HEK293 (cell line): ENCODE measurements at regions not wholly inside any gene's neighbourhood (a gene's known extent, or its start where the extent isn't known, plus 50 kb on each side); places are given as distances from the start of the nearest gene placed in this dataset.

Source experiments
- CTCF ChIA-PET: fragments of 350-600 bp; formaldehyde crosslinking; extraction: SDS; loops from one replicate; lab custom pipeline; 2021; ENCODE audit warnings: antibody characterized with exemption; lab: Yijun Ruan, JAX
- POLR2A ChIA-PET: fragments of 300-600 bp; formaldehyde crosslinking; extraction: SDS; loops from one replicate; lab custom pipeline; 2020; ENCODE audit warnings: antibody characterized with exemption, inconsistent platforms; lab: Yijun Ruan, JAX
- H3K27ac ChIP-seq: fragments of 200-500 bp; sonication (Bioruptor generic); 2 replicates; pipeline ENCODE4 v1.5.1; 2014; ENCODE audit warnings: low read depth, low read length, control low read depth, inconsistent platforms; ENCODE audit errors: extremely low read depth
- H3K36me3 ChIP-seq, 2 experiments: fragments of 200-500 bp in 1 of 2; sonication (Bioruptor generic) in 1 of 2; 1 replicate in 1 of 2; 2 replicates in 1 of 2; pipeline ENCODE4 v1.5.1; 2014 to 2017; ENCODE audit warnings: inconsistent platforms in 2 of 2, low read length in 2 of 2; ENCODE audit not compliant: control insufficient read depth in 2 of 2, insufficient read depth in 1 of 2
- H3K4me1 ChIP-seq: fragments of 200-500 bp; sonication (Bioruptor generic); 2 replicates; pipeline ENCODE4 v1.5.1; 2014; ENCODE audit warnings: mild to moderate bottlenecking, low read length, inconsistent platforms; ENCODE audit not compliant: control insufficient read depth, insufficient read depth
- H3K4me3 ChIP-seq: 2 replicates; pipeline ENCODE4 v1.5.1; 2011; ENCODE audit warnings: low read depth, mild to moderate bottlenecking, control low read depth, low read length, moderate library complexity
- H3K9me3 ChIP-seq: fragments of 200-500 bp; sonication (Bioruptor generic); 2 replicates; pipeline ENCODE4 v1.5.1; 2014; ENCODE audit warnings: low read depth, low read length, inconsistent platforms; ENCODE audit not compliant: control insufficient read depth, insufficient read depth
- FEZF1 ChIP-seq: fragments of 450-650 bp; formaldehyde crosslinking; IDR thresholded peaks from 2 replicates; pipeline ENCODE4 v1.5.1; 2016; ENCODE audit warnings: missing biosample characterization, missing genetic modification characterization
- GLI2 ChIP-seq: fragments of 450-650 bp; formaldehyde crosslinking; IDR thresholded peaks from 2 replicates; pipeline ENCODE4; 2017; ENCODE audit warnings: missing biosample characterization, missing genetic modification characterization, low read depth, borderline replicate concordance
- MEIS1 ChIP-seq: sonication (generic); formaldehyde crosslinking; IDR thresholded peaks from 2 replicates; pipeline ENCODE4 v1.8.1; 2022; ENCODE audit warnings: missing genetic modification reagents, mild to moderate bottlenecking, borderline replicate concordance
- PRDM1 ChIP-seq: fragments of 450-650 bp; formaldehyde crosslinking; IDR thresholded peaks from 2 replicates; pipeline ENCODE4; 2016; ENCODE audit warnings: missing biosample characterization, missing genetic modification characterization
- SETDB1 ChIP-seq: IDR thresholded peaks from one replicate; pipeline ENCODE4 v1.6.1; 2017; ENCODE audit warnings: mild to moderate bottlenecking, low read length, moderate library complexity, mixed read lengths; ENCODE audit not compliant: insufficient read length
- SP3 ChIP-seq: fragments of 450-650 bp; formaldehyde crosslinking; IDR thresholded peaks from 2 replicates; pipeline ENCODE4 v1.5.1; 2016; ENCODE audit warnings: missing biosample characterization, missing genetic modification characterization
- YY2 ChIP-seq: fragments of 450-650 bp; formaldehyde crosslinking; IDR thresholded peaks from 2 replicates; pipeline ENCODE4 v1.5.1; 2016; ENCODE audit warnings: missing biosample characterization, missing genetic modification characterization
- ZBTB20 ChIP-seq: fragments of 450-650 bp; formaldehyde crosslinking; IDR thresholded peaks from 2 replicates; pipeline ENCODE4 v1.5.1; 2016; ENCODE audit warnings: missing biosample characterization, missing genetic modification characterization
- ZFHX2 ChIP-seq: fragments of 450-650 bp; formaldehyde crosslinking; conservative IDR thresholded peaks from 2 replicates; pipeline ENCODE4 v1.5.1; 2016; ENCODE audit warnings: missing biosample characterization, missing genetic modification characterization
- ZNF121 ChIP-seq: fragments of 450-650 bp; formaldehyde crosslinking; IDR thresholded peaks from 2 replicates; pipeline ENCODE4 v1.5.1; 2016; ENCODE audit warnings: missing biosample characterization, missing genetic modification characterization
- ZNF184 ChIP-seq: fragments of 450-650 bp; IDR thresholded peaks from 2 replicates; pipeline ENCODE4 v1.5.1; 2018; ENCODE audit warnings: missing biosample characterization, mild to moderate bottlenecking, missing genetic modification characterization
- ZNF202 ChIP-seq: fragments of 450-650 bp; formaldehyde crosslinking; IDR thresholded peaks from 2 replicates; pipeline ENCODE4 v1.5.1; 2016; ENCODE audit warnings: missing biosample characterization, missing genetic modification characterization, borderline replicate concordance
- ZNF280D ChIP-seq: fragments of 450-650 bp; formaldehyde crosslinking; IDR thresholded peaks from 2 replicates; pipeline ENCODE4 v1.5.1; 2016; ENCODE audit warnings: missing biosample characterization, missing genetic modification characterization
- ZNF302 ChIP-seq: fragments of 450-650 bp; formaldehyde crosslinking; IDR thresholded peaks from 2 replicates; pipeline ENCODE4 v1.5.1; 2016; ENCODE audit warnings: missing biosample characterization, missing genetic modification characterization, low read depth
- ZNF335 ChIP-seq: fragments of 450-650 bp; formaldehyde crosslinking; conservative IDR thresholded peaks from 2 replicates; pipeline ENCODE4 v1.5.1; 2016; ENCODE audit warnings: missing biosample characterization, missing genetic modification characterization
- ZNF350 ChIP-seq: fragments of 450-650 bp; formaldehyde crosslinking; IDR thresholded peaks from 2 replicates; pipeline ENCODE4 v1.5.0; 2017; ENCODE audit warnings: missing biosample characterization, mild to moderate bottlenecking, missing genetic modification characterization
- ZNF391 ChIP-seq: fragments of 450-650 bp; formaldehyde crosslinking; IDR thresholded peaks from 2 replicates; pipeline ENCODE4 v1.5.1; 2016; ENCODE audit warnings: low read depth, missing biosample characterization, missing genetic modification characterization, borderline replicate concordance
- ZNF558 ChIP-seq: fragments of 450-650 bp; formaldehyde crosslinking; IDR thresholded peaks from 2 replicates; pipeline ENCODE4 v1.5.1; 2016; ENCODE audit warnings: missing biosample characterization, missing genetic modification characterization
- ZNF670 ChIP-seq: fragments of 450-650 bp; formaldehyde crosslinking; IDR thresholded peaks from 2 replicates; pipeline ENCODE4 v1.5.1; 2016; ENCODE audit warnings: missing biosample characterization, missing genetic modification characterization, low read depth
- ZNF701 ChIP-seq: fragments of 450-650 bp; formaldehyde crosslinking; IDR thresholded peaks from 2 replicates; pipeline ENCODE4 v1.5.1; 2016; ENCODE audit warnings: missing biosample characterization, missing genetic modification characterization
- TF ChIP-seq, protein P1 (sequence below): fragments of 450-650 bp; formaldehyde crosslinking; IDR thresholded peaks from 2 replicates; pipeline ENCODE4 v1.5.1; 2016; ENCODE audit warnings: missing biosample characterization, missing genetic modification characterization
- TF ChIP-seq, protein P2 (sequence below): fragments of 450-650 bp; formaldehyde crosslinking; IDR thresholded peaks from 2 replicates; pipeline ENCODE4 v1.5.1; 2017; ENCODE audit warnings: missing biosample characterization, mild to moderate bottlenecking, missing genetic modification characterization, moderate library complexity
- TF ChIP-seq, protein P3 (sequence below): fragments of 450-650 bp; formaldehyde crosslinking; IDR thresholded peaks from 2 replicates; pipeline ENCODE4 v1.5.1; 2016; ENCODE audit warnings: missing biosample characterization, missing genetic modification characterization, low read depth
- TF ChIP-seq, protein P4 (sequence below): fragments of 450-650 bp; formaldehyde crosslinking; IDR thresholded peaks from 2 replicates; pipeline ENCODE4 v1.5.1; 2017; ENCODE audit warnings: missing biosample characterization, missing genetic modification characterization

GRCh38 chr3:4063916-4064574, 239.1 kb upstream of the SETMAR start:
- ChIA-PET POLR2A (no interaction called here), CTCF (interaction anchor here (0.6 kb wide), 1 partner anchor 1058 kb away, joined by 3 read pairs; no protein-coding TSS in a partner anchor)
- Histone ChIP-seq H3K27ac (no peak overlapping the region), H3K9me3 (no peaks in the 10 kb centered on the region), H3K36me3 (no peaks in the 10 kb centered on the region), H3K4me3 (no peak overlapping the region), H3K4me1 (no peaks in the 10 kb centered on the region)
- TF ChIP-seq SETDB1, result no peak
- TF ChIP-seq SP3 (tag by site-specific recombination), result no peak
- no peak for TF ChIP-seq GLI2 (tag by site-specific recombination)
- TF ChIP-seq ZNF701 (tag by site-specific recombination), result no peak
- no peak for TF ChIP-seq MEIS1
- no peak for TF ChIP-seq ZNF670
- TF ChIP-seq YY2 (tag by site-specific recombination), result no peak
- TF ChIP-seq ZNF558 (tag by site-specific recombination), result no peak
- TF ChIP-seq ZBTB20, result no peak
- TF ChIP-seq, protein P1, sequence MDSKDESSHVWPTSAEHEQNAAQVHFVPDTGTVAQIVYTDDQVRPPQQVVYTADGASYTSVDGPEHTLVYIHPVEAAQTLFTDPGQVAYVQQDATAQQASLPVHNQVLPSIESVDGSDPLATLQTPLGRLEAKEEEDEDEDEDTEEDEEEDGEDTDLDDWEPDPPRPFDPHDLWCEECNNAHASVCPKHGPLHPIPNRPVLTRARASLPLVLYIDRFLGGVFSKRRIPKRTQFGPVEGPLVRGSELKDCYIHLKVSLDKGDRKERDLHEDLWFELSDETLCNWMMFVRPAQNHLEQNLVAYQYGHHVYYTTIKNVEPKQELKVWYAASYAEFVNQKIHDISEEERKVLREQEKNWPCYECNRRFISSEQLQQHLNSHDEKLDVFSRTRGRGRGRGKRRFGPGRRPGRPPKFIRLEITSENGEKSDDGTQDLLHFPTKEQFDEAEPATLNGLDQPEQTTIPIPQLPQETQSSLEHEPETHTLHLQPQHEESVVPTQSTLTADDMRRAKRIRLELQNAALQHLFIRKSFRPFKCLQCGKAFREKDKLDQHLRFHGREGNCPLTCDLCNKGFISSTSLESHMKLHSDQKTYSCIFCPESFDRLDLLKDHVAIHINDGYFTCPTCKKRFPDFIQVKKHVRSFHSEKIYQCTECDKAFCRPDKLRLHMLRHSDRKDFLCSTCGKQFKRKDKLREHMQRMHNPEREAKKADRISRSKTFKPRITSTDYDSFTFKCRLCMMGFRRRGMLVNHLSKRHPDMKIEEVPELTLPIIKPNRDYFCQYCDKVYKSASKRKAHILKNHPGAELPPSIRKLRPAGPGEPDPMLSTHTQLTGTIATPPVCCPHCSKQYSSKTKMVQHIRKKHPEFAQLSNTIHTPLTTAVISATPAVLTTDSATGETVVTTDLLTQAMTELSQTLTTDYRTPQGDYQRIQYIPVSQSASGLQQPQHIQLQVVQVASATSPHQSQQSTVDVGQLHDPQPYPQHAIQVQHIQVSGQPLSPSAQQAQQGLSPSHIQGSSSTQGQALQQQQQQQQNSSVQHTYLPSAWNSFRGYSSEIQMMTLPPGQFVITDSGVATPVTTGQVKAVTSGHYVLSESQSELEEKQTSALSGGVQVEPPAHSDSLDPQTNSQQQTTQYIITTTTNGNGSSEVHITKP, result no peak
- TF ChIP-seq, protein P2, sequence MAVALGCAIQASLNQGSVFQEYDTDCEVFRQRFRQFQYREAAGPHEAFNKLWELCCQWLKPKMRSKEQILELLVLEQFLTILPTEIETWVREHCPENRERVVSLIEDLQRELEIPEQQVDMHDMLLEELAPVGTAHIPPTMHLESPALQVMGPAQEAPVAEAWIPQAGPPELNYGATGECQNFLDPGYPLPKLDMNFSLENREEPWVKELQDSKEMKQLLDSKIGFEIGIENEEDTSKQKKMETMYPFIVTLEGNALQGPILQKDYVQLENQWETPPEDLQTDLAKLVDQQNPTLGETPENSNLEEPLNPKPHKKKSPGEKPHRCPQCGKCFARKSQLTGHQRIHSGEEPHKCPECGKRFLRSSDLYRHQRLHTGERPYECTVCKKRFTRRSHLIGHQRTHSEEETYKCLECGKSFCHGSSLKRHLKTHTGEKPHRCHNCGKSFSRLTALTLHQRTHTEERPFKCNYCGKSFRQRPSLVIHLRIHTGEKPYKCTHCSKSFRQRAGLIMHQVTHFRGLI (tag by site-specific recombination), result no peak
- no peak for TF ChIP-seq ZNF202 (tag by site-specific recombination)
- TF ChIP-seq ZNF302 (tag by site-specific recombination), result no peak
- TF ChIP-seq FEZF1 (tag by site-specific recombination), result no peak
- no peak for TF ChIP-seq ZFHX2 (tag by site-specific recombination)

DNA sequence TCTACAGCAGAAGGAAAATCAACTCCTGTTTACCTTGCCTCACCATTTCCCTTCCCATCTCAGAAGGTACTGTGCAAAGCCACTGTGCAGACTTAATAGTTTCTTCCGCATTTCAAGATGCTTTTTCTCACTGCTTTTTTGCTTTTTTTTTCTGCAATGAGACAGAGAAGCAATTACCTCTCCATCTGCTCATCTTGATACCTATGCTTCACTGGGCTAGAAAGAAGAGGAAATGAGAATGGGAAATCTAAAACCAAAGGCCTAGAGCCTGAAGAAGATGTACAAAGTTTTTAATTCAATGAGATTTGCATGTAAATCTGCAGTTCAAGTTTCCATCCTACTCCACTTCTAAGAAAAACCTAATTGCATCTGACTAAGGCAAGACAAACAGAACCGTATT, 238.1 kb upstream of the SETMAR start:
- no peak overlapping the region for H3K4me3 ChIP-seq
- H3K4me1 ChIP-seq, result no peaks in the 10 kb centered on the region
- POLR2A ChIA-PET, result no interaction called here
- H3K36me3 ChIP-seq, result no peaks in the 10 kb centered on the region
- no peaks in the 10 kb centered on the region for H3K9me3 ChIP-seq
- CTCF ChIA-PET, result no interaction called here
- no peak overlapping the region for H3K27ac ChIP-seq
- TF ChIP-seq ZNF335, result no peak
- TF ChIP-seq ZNF280D (tag by site-specific recombination), result no peak
- TF ChIP-seq, protein P3, sequence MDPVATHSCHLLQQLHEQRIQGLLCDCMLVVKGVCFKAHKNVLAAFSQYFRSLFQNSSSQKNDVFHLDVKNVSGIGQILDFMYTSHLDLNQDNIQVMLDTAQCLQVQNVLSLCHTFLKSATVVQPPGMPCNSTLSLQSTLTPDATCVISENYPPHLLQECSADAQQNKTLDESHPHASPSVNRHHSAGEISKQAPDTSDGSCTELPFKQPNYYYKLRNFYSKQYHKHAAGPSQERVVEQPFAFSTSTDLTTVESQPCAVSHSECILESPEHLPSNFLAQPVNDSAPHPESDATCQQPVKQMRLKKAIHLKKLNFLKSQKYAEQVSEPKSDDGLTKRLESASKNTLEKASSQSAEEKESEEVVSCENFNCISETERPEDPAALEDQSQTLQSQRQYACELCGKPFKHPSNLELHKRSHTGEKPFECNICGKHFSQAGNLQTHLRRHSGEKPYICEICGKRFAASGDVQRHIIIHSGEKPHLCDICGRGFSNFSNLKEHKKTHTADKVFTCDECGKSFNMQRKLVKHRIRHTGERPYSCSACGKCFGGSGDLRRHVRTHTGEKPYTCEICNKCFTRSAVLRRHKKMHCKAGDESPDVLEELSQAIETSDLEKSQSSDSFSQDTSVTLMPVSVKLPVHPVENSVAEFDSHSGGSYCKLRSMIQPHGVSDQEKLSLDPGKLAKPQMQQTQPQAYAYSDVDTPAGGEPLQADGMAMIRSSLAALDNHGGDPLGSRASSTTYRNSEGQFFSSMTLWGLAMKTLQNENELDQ, result no peak
- no peak for TF ChIP-seq ZNF391 (tag by site-specific recombination)
- TF ChIP-seq, protein P4, sequence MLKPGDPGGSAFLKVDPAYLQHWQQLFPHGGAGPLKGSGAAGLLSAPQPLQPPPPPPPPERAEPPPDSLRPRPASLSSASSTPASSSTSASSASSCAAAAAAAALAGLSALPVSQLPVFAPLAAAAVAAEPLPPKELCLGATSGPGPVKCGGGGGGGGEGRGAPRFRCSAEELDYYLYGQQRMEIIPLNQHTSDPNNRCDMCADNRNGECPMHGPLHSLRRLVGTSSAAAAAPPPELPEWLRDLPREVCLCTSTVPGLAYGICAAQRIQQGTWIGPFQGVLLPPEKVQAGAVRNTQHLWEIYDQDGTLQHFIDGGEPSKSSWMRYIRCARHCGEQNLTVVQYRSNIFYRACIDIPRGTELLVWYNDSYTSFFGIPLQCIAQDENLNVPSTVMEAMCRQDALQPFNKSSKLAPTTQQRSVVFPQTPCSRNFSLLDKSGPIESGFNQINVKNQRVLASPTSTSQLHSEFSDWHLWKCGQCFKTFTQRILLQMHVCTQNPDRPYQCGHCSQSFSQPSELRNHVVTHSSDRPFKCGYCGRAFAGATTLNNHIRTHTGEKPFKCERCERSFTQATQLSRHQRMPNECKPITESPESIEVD (tag by site-specific recombination), result no peak
- no peak for TF ChIP-seq ZNF350 (tag by site-specific recombination)
- TF ChIP-seq ZNF121 (tag by site-specific recombination), result no peak
- TF ChIP-seq PRDM1 (tag by site-specific recombination), result no peak
- TF ChIP-seq ZNF184 (tag by site-specific recombination), result no peak
